BE2C (cell line): ENCODE measurements at regions not wholly inside any gene's neighbourhood (a gene's known extent, or its start where the extent isn't known, plus 50 kb on each side); places are given as distances from the start of the nearest gene placed in this dataset.

Source experiments
- DNase-seq: peaks from one replicate; pipeline ENCODE4 v3.0.0-alpha.2; 2020
- H3K27me3 ChIP-seq: fragments of 250-450 bp; sonication (Bioruptor Pico); 2 replicates; pipeline ENCODE4 v1.5.1; 2020; ENCODE audit warnings: mild to moderate bottlenecking
- H3K36me3 ChIP-seq: fragments of 250-450 bp; sonication (Bioruptor Pico); 2 replicates; pipeline ENCODE4 v1.5.1; 2020; ENCODE audit warnings: mild to moderate bottlenecking
- H3K4me1 ChIP-seq: fragments of 250-450 bp; sonication (Bioruptor Pico); 2 replicates; pipeline ENCODE4 v1.5.1; 2020
- H3K4me3 ChIP-seq: 2 replicates; pipeline ENCODE4 v1.5.1; 2011; ENCODE audit warnings: low read depth, low read length
- H3K9me3 ChIP-seq: fragments of 250-450 bp; sonication (Bioruptor Pico); 2 replicates; pipeline ENCODE4 v1.5.1; 2020
- TF ChIP-seq, protein P1 (sequence below): IDR thresholded peaks from 2 replicates; pipeline ENCODE4 v1.5.1; 2012; ENCODE audit warnings: mild to moderate bottlenecking, low read depth, low read length

DNA sequence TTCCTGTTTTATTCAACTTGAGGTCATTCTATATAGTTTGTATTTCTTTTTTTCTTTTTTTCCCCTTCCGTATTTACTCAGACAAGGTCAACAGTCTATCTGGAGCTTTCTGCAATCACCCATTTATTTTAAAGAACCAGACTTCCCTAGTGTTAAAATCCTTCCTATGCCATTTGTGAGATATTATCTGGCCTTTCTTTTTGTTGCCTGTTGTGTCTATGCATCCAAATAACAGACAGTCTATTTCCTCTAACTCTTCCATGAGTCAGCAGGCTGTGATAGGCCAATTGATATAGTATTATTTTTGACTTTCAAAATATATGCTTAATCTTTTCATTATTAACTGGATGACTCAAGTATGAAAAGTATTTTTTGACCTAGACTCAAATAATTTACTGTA, 291.2 kb upstream of the PTPRD start:
- no peak for DNase-seq
- TF ChIP-seq, protein P1, sequence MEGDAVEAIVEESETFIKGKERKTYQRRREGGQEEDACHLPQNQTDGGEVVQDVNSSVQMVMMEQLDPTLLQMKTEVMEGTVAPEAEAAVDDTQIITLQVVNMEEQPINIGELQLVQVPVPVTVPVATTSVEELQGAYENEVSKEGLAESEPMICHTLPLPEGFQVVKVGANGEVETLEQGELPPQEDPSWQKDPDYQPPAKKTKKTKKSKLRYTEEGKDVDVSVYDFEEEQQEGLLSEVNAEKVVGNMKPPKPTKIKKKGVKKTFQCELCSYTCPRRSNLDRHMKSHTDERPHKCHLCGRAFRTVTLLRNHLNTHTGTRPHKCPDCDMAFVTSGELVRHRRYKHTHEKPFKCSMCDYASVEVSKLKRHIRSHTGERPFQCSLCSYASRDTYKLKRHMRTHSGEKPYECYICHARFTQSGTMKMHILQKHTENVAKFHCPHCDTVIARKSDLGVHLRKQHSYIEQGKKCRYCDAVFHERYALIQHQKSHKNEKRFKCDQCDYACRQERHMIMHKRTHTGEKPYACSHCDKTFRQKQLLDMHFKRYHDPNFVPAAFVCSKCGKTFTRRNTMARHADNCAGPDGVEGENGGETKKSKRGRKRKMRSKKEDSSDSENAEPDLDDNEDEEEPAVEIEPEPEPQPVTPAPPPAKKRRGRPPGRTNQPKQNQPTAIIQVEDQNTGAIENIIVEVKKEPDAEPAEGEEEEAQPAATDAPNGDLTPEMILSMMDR = no peak
- Histone ChIP-seq H3K36me3 (no peaks in the 10 kb centered on the region), H3K4me1 (no peaks in the 10 kb centered on the region), H3K27me3 (no peaks in the 10 kb centered on the region), H3K9me3 (no peaks in the 10 kb centered on the region; the same call in 1 of the 2 replicates), H3K4me3 (no peak overlapping the region)

DNA sequence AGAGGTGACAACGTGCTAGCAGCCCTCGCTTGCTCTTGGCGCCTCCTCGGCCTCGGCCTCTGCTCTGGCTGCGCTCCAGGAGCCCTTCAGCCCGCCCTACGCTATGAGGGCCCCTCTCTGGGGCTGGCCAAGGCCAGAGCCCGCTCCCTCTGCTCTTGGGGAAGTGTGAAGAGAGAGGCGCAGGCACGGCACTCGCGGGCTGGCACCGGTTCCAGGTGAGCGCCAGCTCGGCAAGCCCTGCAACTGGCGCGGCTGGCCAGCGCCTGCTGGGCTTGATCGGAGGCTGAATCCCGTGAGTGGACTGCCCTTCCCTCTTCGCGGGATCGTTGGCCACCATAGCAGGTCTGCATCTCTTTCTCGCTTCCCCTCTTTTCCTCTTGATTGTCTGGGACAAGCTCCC, 298.0 kb upstream of the PTPRD start:
- no peaks in the 10 kb centered on the region for H3K4me1 ChIP-seq
- H3K9me3 ChIP-seq = no peaks in the 10 kb centered on the region; the same call in none of the 2 replicates
- H3K36me3 ChIP-seq = no peaks in the 10 kb centered on the region
- no peaks in the 10 kb centered on the region for H3K27me3 ChIP-seq
- TF ChIP-seq, protein P1 = no peak
- no peak for DNase-seq
- no peak overlapping the region for H3K4me3 ChIP-seq

DNA sequence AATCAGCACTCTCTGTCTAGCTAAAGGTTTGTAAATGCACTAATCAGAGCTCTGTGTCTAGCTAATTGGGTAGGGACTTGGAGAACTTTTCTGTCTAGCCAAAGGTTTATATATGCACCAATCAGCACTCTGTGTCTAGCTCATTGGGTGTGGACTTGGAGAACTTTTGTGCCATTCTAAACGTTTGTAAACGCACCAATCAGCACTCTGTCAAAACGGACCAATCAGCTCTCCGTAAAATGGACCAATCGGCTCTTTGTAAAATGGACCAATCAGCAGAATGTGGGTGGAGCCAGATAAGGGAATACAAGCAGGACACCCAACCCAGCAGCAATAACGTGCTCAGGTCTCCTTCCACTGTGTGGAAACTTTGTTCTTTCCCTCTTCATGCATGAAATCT, 298.6 kb upstream of the PTPRD start:
- Histone ChIP-seq H3K27me3 (no peaks in the 10 kb centered on the region), H3K4me1 (no peaks in the 10 kb centered on the region), H3K36me3 (no peaks in the 10 kb centered on the region), H3K9me3 (no peaks in the 10 kb centered on the region; the same call in none of the 2 replicates), H3K4me3 (no peak overlapping the region)
- TF ChIP-seq, protein P1 = no peak
- DNase-seq = no peak

DNA sequence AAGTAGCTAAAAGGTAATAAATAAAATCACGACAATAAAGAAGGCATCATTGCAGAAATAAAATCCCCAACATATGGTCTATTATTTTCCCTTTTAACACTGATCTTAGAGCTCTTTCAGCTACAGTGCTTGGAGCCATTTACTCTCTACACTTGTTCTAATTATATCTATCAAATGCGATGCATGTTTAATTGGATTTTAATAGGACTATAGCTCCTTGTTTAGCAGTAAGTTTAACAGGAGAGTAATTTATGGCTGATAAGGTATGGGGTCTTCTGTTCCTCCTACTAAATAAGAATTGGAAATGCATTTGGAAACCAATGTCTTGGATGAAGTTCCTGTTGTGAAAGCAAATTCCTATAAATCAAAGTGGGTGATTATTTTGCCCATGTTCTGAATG, 304.2 kb upstream of the PTPRD start:
- Histone ChIP-seq H3K4me1 (no peaks in the 10 kb centered on the region), H3K27me3 (no peaks in the 10 kb centered on the region), H3K9me3 (no peaks in the 10 kb centered on the region), H3K4me3 (no peak overlapping the region), H3K36me3 (no peaks in the 10 kb centered on the region)
- DNase-seq = no peak
- TF ChIP-seq, protein P1 = no peak

DNA sequence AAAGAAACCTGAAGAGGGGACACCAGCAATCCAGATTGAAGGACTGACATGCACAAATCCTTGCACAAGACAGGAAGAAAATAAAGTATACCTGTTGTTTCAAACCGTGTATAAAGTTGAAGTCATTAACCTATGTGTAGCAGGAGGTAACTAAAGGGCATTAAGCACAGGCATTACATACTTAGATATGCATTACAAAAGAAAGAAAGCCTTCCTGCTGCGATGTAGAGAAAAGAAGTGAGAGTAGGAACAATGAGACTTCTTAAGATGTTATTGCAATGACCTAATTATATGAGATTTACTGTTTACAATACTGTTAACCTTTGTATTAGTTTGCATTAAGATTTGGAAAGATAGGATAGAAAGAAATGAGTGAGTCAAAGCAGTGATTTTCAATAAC, 308.9 kb upstream of the PTPRD start:
- Histone ChIP-seq H3K27me3 (no peaks in the 10 kb centered on the region), H3K4me3 (no peak overlapping the region), H3K9me3 (no peaks in the 10 kb centered on the region), H3K4me1 (no peaks in the 10 kb centered on the region), H3K36me3 (no peaks in the 10 kb centered on the region)
- no peak for DNase-seq
- TF ChIP-seq, protein P1 = no peak

DNA sequence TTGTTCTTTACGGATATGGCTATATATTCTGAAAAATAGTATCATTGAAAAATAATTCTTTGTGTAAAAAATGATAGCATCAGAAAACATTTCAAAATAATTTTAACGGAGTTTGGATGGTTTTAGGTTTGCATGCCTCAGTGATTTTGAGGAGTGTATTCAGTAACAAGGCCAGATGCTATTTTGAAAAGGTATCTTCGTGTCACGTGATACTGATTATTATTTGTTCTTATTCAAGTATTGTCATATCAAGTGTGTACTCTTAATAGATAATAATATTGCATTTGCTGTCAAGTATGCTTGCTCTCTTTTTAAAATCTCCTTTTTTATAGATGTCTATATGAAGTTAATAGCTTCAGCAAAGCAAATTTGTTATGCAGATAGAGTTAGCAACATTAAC, 313.1 kb upstream of the PTPRD start:
- Histone ChIP-seq H3K27me3 (no peaks in the 10 kb centered on the region), H3K4me1 (no peaks in the 10 kb centered on the region), H3K4me3 (no peak overlapping the region), H3K36me3 (no peaks in the 10 kb centered on the region), H3K9me3 (no peaks in the 10 kb centered on the region)
- TF ChIP-seq, protein P1 = no peak
- DNase-seq = no peak
